ENCODE measurements at regions not wholly inside any gene's neighbourhood (a gene's known extent, or its start where the extent isn't known, plus 50 kb on each side); places are given as distances from the start of the nearest gene placed in this dataset.
"Not testable (repeated sequence)": the region's sequence is repeated elsewhere in the genome, so short reads cannot be mapped to it uniquely, and the experiment has no call there.

- no peak for TF ChIP-seq HDAC2 (IDR thresholded peaks at IDR 0.05; ENCODE audit: borderline replicate concordance in 1 of 2, low read depth in 2 of 2, low read length in 2 of 2)
Measured at GRCh38 chr4:173990126-173990868, 293.2 kb downstream of the FBXO8 start (continued).

DNA sequence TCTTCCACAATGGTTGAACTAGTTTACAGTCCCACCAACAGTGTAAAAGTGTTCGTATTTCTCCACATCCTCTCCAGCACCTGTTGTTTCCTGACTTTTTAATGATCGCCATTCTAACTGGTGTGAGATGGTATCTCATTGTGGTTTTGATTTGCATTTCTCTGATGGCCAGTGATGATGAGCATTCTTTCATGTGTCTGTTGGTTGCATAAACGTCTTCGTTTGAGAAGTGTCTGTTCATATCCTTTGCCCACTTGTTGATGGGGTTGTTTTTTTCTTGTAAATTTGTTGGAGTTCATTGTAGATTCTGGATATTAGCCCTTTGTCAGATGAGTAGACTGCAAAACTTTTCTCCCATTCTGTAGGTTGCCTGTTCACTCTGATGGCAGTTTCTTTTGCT lies 319.9 kb downstream of the FBXO8 start:
- H3K23ac ChIP-seq (ENCODE audit: insufficient read length); H2AFZ ChIP-seq (ENCODE audit: low read length); H4K5ac ChIP-seq (ENCODE audit: insufficient read length, low read depth, low read length); H4K8ac ChIP-seq (ENCODE audit: extremely low read depth, insufficient read depth, low read length); H3K79me1 ChIP-seq (ENCODE audit: low read depth, low read length); H2BK20ac ChIP-seq (ENCODE audit: low read length); H3K4me2 ChIP-seq (ENCODE audit: insufficient read depth in 1 of 2, low read depth in 2 of 2, low read length in 2 of 2); H3K4ac ChIP-seq (replicated peaks; ENCODE audit: insufficient read length, low read depth, low read length); H3K18ac ChIP-seq (ENCODE audit: extremely low read depth, low read length); H2BK12ac ChIP-seq (ENCODE audit: low read depth, low read length); H3K23me2 ChIP-seq (ENCODE audit: low read depth, low read length); CTCF ChIA-PET (ENCODE audit: partially characterized antibody); H3K4me3 ChIP-seq (ENCODE audit: extremely low read depth in 1 of 4, insufficient read depth in 2 of 4, low read depth in 3 of 4, low read length in 4 of 4); H3K9me3 ChIP-seq (ENCODE audit: insufficient read depth in 2 of 2, low read depth in 1 of 2, low read length in 1 of 2); H3K9ac ChIP-seq (replicated peaks in 1 of 4; ENCODE audit: extremely low read depth in 1 of 4, low read depth in 3 of 4, low read length in 3 of 4); H2AK5ac ChIP-seq (ENCODE audit: low read depth, low read length); H3K56ac ChIP-seq (replicated peaks; ENCODE audit: insufficient read length, low read depth, low read length); H2BK120ac ChIP-seq (replicated peaks; ENCODE audit: low read depth, low read length); H3K4me1 ChIP-seq (replicated peaks in 1 of 4; ENCODE audit: control insufficient read depth in 3 of 4, insufficient read depth in 4 of 4, low read length in 3 of 4); H3K14ac ChIP-seq (ENCODE audit: insufficient read length); H2BK15ac ChIP-seq (ENCODE audit: low read length); H3K36me3 ChIP-seq (ENCODE audit: control insufficient read depth in 2 of 4, insufficient read depth in 4 of 4, low read length in 3 of 4); FAIRE-seq; H4K91ac ChIP-seq (replicated peaks; ENCODE audit: insufficient read length, low read length); H3K27me3 ChIP-seq (replicated peaks in 1 of 4; ENCODE audit: control insufficient read depth in 3 of 4, extremely low read depth in 1 of 4, insufficient read depth in 3 of 4, low read length in 3 of 4); H3K27ac ChIP-seq (ENCODE audit: low read depth, low read length); POLR2A ChIA-PET (ENCODE audit: partially characterized antibody); H2BK5ac ChIP-seq (ENCODE audit: low read depth, low read length); H3K79me2 ChIP-seq (ENCODE audit: control insufficient read depth in 1 of 2, insufficient read depth in 2 of 2, low read length in 2 of 2); H4K20me1 ChIP-seq (replicated peaks in 1 of 2; ENCODE audit: control insufficient read depth in 1 of 2, insufficient read depth in 2 of 2, low read length in 2 of 2); DNase-seq (ENCODE audit: low read depth in 1 of 2, low spot score in 2 of 2): not testable (repeated sequence)
- WGBS, 2 experiments (ENCODE audit: extremely low coverage in 1 of 2, insufficient coverage in 1 of 2, insufficient read length in 1 of 2, insufficient replicate concordance in 2 of 2, low coverage in 1 of 2, low lambda C conversion rate in 2 of 2, missing lambda C conversion rate in 1 of 2): 100% methylated on average over 2 of the region's 4 CpGs; no CpG with 5 or more reads in 1 of the 2 experiments
